Stomach (tissue), 8 donors: ENCODE measurements at regions not wholly inside any gene's neighbourhood (a gene's known extent, or its start where the extent isn't known, plus 50 kb on each side); places are given as distances from the start of the nearest gene placed in this dataset.

Experiments used
- DNase-seq, 2 donors: peaks; one replicate each; pipeline versions ENCODE4 v3.0.0 to v3.0.0-alpha.2; 2013 to 2019
- H3K27ac ChIP-seq, 5 donors: fragments of 200-600 bp in 4 of 5; sonication (generic) in 4 of 5; one replicate each; pipeline ENCODE4 v1.5.1; 2013 to 2019; ENCODE audit warnings: mild to moderate bottlenecking in 1 of 5, moderate library complexity in 1 of 5
- H3K27me3 ChIP-seq, 3 donors: fragments of 200-600 bp; sonication (generic); one replicate each; pipeline ENCODE4 v1.5.1; 2017 to 2019; ENCODE audit warnings: mixed run types in 1 of 3
- H3K36me3 ChIP-seq, 4 donors: fragments of 200-600 bp; sonication (generic); 1 replicate in 3 of 4; 2 replicates in 1 of 4; pipeline ENCODE4 v1.5.1; 2016 to 2019
- H3K4me1 ChIP-seq, 4 donors: fragments of 200-600 bp; sonication (generic); one replicate each; pipeline ENCODE4 v1.5.1; 2016 to 2019
- H3K4me3 ChIP-seq, 4 donors: fragments of 200-600 bp; sonication (generic) in 3 of 4; one replicate each; pipeline ENCODE4 v1.5.1; 2016 to 2019; ENCODE audit warnings: mild to moderate bottlenecking in 1 of 4
- H3K9me3 ChIP-seq, 4 donors: fragments of 200-600 bp; sonication (generic); one replicate each; pipeline ENCODE4 v1.5.1; 2016 to 2019
- CTCF ChIP-seq, 7 experiments: fragments of 450-650 bp in 4 of 7; fragments of 200-600 bp in 3 of 7; sonication (generic) in 3 of 7; IDR thresholded peaks; one replicate each; pipeline ENCODE4 v1.5.1; 2016 to 2019; ENCODE audit warnings: antibody characterized with exemption in 7 of 7, control low read depth in 2 of 7, mild to moderate bottlenecking in 1 of 7
- EP300 ChIP-seq: sonication (generic); formaldehyde crosslinking; IDR thresholded peaks from one replicate; pipeline ENCODE4 v1.6.1; 2017; ENCODE audit warnings: antibody characterized with exemption
- POLR2A ChIP-seq, 4 donors: fragments of 450-650 bp; IDR thresholded peaks; one replicate each; pipeline ENCODE4 v1.6.1; 2016; ENCODE audit warnings: antibody characterized with exemption in 4 of 4, control low read depth in 2 of 4, mild to moderate bottlenecking in 1 of 4, moderate library complexity in 1 of 4
- POLR2AphosphoS5 ChIP-seq, 3 donors: sonication (generic); formaldehyde crosslinking; IDR thresholded peaks; one replicate each; pipeline ENCODE4 v1.6.1; 2016; ENCODE audit warnings: antibody characterized with exemption in 3 of 3
- WGBS, 5 donors: extraction: QIAGEN DNeasy Blood & Tissue Kit in 3 of 5; methylation state at CpG; one replicate each; pipeline versions ENCODE4 v1.1.5 to v1.1.7; 2013 to 2018; 5-methylcytosine and 5-hydroxymethylcytosine counted together
- intact Hi-C: fragments of 100-400 bp; cut with DNase I; formaldehyde crosslinking; loops from one replicate; pipeline ENCODE4 v1.15.1; 2023; ENCODE audit warnings: low total_unique reads
- donor health status: healthy with polysubstance abuse.
- donor health status: Bipolar disorder and iron deficiency.
- donor health status: healthy.

GRCh38 chr1:228930479-228930957, 195.2 kb downstream of the RHOU start:
- Histone ChIP-seq H3K9me3 (peaks cover 0 to 5% (median 2%) of the 10 kb centered on the region in 4 donors), H3K4me1 (peaks cover 0 to 10% (median under 1%) of the 10 kb centered on the region in 4 donors), H3K27ac (no peak overlapping the region), H3K36me3 (no peaks in the 10 kb centered on the region), H3K27me3 (no peaks in the 10 kb centered on the region), H3K4me3 (no peak overlapping the region)
- peak; percentile 37 to 68 for DNase-seq
- intact Hi-C loops = no loop called here
- 26 to 65% (median 47%) methylated on average over 10 of the region's 10 CpGs for WGBS, 5 donors
- TF ChIP-seq POLR2AphosphoS5 (IDR thresholded peaks at IDR 0.05) (peak in 1 of 3 donors; percentile 39), EP300 (no peak), CTCF (IDR thresholded peaks at IDR 0.05) (no peak), POLR2A (IDR thresholded peaks at IDR 0.05) (no peak)

GRCh38 chr1:228933753-228934152, 198.5 kb downstream of the RHOU start:
- no peak overlapping the region for H3K27ac ChIP-seq
- H3K4me3 ChIP-seq = no peak overlapping the region
- H3K9me3 ChIP-seq = peaks cover 0 to 5% (median 0%) of the 10 kb centered on the region in 4 donors
- H3K36me3 ChIP-seq = no peaks in the 10 kb centered on the region
- no peaks in the 10 kb centered on the region for H3K27me3 ChIP-seq
- DNase-seq = peak in 1 of 2 donors; percentile 46
- intact Hi-C loops = no loop called here
- 62 to 73% (median 68%) methylated on average over 3 of the region's 3 CpGs for WGBS, 5 donors
- TF ChIP-seq EP300 (no peak), POLR2AphosphoS5 (IDR thresholded peaks at IDR 0.05) (no peak), CTCF (IDR thresholded peaks at IDR 0.05) (no peak), POLR2A (IDR thresholded peaks at IDR 0.05) (no peak)
- H3K4me1 ChIP-seq = peaks cover 19 to 39% (median 24%) of the 10 kb centered on the region in 4 donors

GRCh38 chr1:228935198-228935663, 200.0 kb downstream of the RHOU start:
- Histone ChIP-seq H3K27ac (no peak overlapping the region), H3K27me3 (no peaks in the 10 kb centered on the region), H3K9me3 (no peaks in the 10 kb centered on the region), H3K4me3 (no peak overlapping the region), H3K36me3 (no peaks in the 10 kb centered on the region), H3K4me1 (peaks cover 19 to 39% (median 24%) of the 10 kb centered on the region in 4 donors)
- intact Hi-C loops = no loop called here
- TF ChIP-seq EP300 (no peak), CTCF (IDR thresholded peaks at IDR 0.05) (no peak), POLR2A (IDR thresholded peaks at IDR 0.05) (no peak), POLR2AphosphoS5 (IDR thresholded peaks at IDR 0.05) (no peak)
- 81 to 89% (median 85%) methylated on average over 4 of the region's 4 CpGs for WGBS, 5 donors
- DNase-seq = peak in 1 of 2 donors; percentile 33

- H3K9me3 ChIP-seq = no peaks in the 10 kb centered on the region
- peaks cover 19 to 37% (median 24%) of the 10 kb centered on the region in 4 donors for H3K4me1 ChIP-seq
- TF ChIP-seq CTCF (IDR thresholded peaks at IDR 0.05) = no peak
- TF ChIP-seq POLR2A (IDR thresholded peaks at IDR 0.05) = no peak
- TF ChIP-seq POLR2AphosphoS5 (IDR thresholded peaks at IDR 0.05) = no peak
- no peak for TF ChIP-seq EP300
- H3K4me3 ChIP-seq = no peak overlapping the region
- WGBS, 5 donors = 50 to 62% (median 61%) methylated on average over 15 of the region's 15 CpGs
- no peaks in the 10 kb centered on the region for H3K27me3 ChIP-seq
- intact Hi-C loops = no loop called here
- H3K27ac ChIP-seq = no peak overlapping the region
- H3K36me3 ChIP-seq = no peaks in the 10 kb centered on the region
- peak in 1 of 2 donors; percentile 67 for DNase-seq
Measured at GRCh38 chr1:228935855-228936727, 200.8 kb downstream of the RHOU start.
